Stimulated activated CD8-positive, alpha-beta memory T cell treated with anti-CD3 and anti-CD28 coated beads, Interleukin-4, amount 100 ng/mL, for 4 hours (primary cell): ENCODE measurements at regions not wholly inside any gene's neighbourhood (a gene's known extent, or its start where the extent isn't known, plus 50 kb on each side); places are given as distances from the start of the nearest gene placed in this dataset.
"Not testable (repeated sequence)": the region's sequence is repeated elsewhere in the genome, so short reads cannot be mapped to it uniquely, and the experiment has no call there.

Experiments
- DNase-seq, 2 donors: peaks; one replicate each; pipeline ENCODE4 v3.0.0-alpha.2; 2020; ENCODE audit warnings: low read depth in 2 of 2, low spot score in 1 of 2

GRCh38 chr5:68653471-68653870 is 437.9 kb downstream of the PIK3R1 start:
- DNase-seq, result no peak

GRCh38 chr5:68657055-68657961 is 436.5 kb upstream of the SLC30A5 start:
- DNase-seq, result no peak

DNA sequence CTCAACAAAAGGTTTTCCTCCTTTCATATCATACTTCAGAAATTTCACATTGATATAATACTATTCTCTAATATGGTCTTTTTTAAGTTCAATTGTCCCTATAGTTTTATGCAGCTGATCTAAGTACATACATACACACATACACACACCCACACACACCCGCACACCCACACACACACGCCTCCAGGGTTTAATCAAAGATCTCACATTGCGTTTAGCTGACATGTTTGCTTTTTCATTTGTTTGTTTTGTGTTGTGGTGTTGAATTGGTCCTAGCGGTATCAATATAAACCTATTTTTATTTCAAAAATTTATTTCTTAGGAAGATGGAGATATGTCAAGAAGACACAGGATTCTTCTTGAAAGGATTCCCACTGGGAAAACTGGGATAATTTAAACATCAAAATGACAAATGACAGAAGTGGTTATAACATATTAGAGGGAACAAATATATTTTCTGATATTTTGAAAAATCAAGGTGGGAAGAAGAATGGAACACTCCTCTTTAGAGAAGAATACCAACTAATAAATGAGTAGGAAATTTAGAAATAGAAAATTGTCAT is 434.9 kb upstream of the SLC30A5 start:
- DNase-seq, result no peak

GRCh38 chr5:68659881-68660280 is 433.9 kb upstream of the SLC30A5 start:
- DNase-seq, result no peak

- no peak for DNase-seq
Observed at GRCh38 chr5:68661237-68661636, 432.6 kb upstream of the SLC30A5 start.

DNA sequence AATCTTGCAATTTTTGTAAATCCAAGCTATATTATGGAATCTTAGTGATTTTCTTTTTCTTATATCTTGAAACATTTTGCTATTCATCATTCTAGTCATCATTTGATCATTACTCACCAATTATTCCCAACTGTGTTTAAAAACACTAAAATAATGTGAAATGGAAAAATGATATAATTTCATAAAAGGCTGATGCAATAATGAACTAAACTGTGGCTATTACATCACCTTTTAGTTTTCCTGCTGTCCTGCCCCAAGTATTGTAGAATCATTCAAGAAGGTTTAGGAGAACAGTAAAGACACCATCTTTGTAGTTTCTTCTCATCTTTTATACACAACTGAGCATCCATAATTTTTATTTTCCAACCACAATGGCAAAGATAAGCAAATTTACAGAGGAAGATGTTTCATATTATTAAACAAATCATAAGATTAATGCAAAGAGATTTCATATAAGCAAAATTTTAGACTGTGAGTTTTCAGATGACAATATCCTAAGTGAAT is 431.0 kb upstream of the SLC30A5 start:
- DNase-seq, result no peak

- no peak for DNase-seq
Observed at GRCh38 chr5:68669864-68670575, 423.8 kb upstream of the SLC30A5 start.

GRCh38 chr5:68673106-68673822 is 420.6 kb upstream of the SLC30A5 start:
- DNase-seq, result no peak

- no peak for DNase-seq
Observed at GRCh38 chr5:68673823-68674180, 420.0 kb upstream of the SLC30A5 start.

DNA sequence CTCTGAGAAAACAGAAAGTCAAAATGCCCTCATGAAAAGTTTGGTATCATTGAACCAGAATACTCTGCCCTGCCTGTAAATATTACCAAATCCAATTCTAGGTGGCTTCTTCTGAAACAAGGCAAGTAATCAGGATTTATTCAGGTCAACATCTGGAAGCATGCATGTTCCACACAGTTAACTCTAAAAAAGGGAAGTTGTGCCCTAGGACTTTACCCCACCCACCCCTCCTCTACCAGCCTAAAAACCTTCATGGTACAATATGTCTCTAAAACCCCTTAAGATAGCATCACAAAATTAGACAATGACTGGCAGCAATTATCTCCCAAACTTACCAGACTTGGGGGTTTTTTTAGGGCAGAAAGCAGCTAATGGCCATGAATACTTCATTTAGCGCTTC is 414.8 kb upstream of the SLC30A5 start:
- no peak for DNase-seq

DNA sequence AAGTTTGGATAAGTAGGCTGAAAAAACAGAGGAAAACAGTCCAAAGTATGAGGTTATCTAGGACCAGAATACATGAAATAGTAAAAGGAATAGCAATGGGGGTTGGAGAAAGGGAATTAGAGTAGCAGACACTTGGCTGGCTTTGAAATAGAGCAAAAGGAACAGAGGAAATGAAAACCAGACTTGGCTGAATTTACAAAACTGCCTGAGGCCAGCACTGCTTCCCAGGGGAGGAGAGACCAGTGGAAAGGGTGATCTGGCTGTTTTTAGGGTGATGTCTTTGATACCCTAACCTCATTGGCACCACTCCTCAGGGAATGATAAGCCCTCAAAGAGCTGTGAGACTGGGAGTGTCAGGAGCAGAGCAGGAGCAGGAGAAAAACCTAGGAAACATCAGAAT is 413.4 kb upstream of the SLC30A5 start:
- no peak for DNase-seq

DNA sequence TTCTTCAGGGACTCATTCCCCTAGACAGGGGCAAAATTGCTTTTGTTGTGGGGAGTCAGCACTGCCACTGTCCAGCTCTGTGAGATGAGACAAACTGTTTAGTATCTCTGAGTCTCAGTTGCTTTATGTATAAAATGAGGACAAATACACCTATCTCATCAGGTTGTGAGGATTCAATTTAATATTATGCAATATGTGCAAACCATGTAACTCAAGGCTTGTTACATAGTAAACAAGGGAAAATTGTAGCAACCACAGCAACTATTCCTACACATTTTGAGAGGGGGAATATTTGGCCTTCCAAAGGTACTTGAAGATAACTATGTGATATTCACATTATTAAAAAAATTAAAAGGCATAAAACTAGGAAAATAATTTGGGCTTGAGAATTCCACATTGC is 411.9 kb upstream of the SLC30A5 start:
- no peak for DNase-seq

DNA sequence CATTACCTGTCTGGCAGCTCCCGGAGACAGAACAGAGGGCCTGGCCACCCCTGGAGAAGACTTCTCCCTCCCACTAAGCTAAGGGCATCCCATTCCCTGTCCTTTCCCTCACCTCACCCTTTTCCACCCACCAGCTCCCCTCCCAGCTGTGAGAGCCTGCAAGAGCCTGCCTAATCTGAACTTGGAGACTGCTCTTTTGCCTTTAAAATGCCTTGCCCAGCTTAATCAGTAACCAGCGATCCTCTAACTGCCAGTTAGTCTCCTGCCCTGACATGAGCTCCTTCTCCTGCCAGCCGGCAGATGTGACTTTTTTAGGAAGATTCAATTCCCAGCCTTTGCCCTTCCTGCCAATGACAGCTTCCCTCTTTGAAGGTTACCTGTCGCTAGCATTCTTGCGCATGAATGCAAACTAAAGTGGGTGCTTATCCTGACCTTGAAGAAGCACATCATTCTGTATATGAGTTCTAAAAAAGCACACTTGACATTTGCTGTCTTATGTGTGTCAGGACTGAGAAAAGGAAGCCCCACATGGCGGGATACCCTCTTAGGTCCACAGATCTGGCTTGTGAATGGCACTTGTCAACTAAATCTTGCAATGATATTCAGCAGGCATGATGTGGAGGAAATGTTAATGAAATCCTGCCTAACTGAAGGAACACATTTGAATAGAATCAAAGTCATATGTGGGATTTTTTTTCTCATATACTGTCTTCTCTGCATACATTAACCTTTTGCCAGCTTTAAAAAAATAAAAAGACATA is 411.2 kb upstream of the SLC30A5 start:
- no peak for DNase-seq

DNA sequence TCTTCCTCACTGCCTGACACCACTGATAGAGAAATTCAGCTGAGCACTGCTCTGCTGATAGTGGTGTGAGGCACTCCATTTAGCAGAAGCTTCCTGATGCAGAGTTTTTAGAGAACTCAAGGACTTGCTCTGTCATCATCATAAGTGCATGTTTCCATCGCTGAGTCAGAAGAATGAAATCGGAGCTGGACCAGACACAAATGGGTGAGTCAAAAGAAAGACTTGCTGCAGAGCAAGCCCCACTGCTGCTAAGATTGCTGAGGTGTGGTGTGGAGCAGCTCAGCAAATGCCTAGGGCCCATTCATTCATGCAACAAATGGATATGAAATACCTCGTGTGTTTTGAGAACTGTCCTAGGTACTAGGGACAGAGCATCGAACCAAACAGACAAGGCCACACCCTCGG is 410.2 kb upstream of the SLC30A5 start:
- no peak for DNase-seq

GRCh38 chr5:68685863-68686262 is 408.0 kb upstream of the SLC30A5 start:
- no peak for DNase-seq

DNA sequence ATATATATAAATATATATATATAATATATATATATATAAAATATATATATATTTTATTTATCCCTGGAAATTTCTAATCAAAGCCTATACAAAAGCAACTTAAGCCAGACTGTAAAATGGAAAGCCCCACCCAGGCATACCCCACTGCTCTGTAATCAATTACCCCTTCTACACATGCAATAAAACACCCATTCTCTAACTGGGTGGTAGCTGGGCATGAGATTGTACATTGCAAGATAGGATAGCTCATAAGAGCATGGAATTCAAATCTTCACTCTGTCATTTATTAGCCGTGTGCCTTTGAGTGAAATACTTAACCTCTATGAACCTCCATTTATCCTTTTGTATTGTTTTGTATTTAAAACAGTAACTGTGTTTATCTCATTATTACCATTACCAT is 405.3 kb upstream of the SLC30A5 start:
- DNase-seq, result no peak

GRCh38 chr5:68689010-68689409 is 404.8 kb upstream of the SLC30A5 start:
- DNase-seq, result no peak

GRCh38 chr5:68691874-68692273 is 401.9 kb upstream of the SLC30A5 start:
- DNase-seq, result not testable (repeated sequence)

- no peak for DNase-seq
Observed at GRCh38 chr5:68698025-68698940, 395.5 kb upstream of the SLC30A5 start.

DNA sequence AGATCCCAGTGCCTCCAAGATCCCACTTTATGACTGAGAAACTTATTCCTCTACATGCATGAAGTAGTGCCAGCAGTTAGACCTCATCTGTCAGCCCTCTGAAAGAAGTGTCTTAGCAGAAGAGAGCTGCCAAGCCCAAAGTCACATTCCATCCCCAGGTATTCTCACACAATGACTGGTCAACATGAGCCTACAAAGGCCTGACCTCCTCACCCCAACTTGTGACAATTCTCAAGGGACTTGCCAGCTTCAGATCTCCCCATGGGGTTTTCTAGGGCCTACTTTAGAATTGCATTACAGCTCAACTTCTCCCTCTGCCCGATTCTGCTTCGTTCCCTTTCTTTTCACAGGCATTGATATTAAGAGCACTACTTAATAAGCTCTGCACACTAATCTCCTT is 393.8 kb upstream of the SLC30A5 start:
- DNase-seq, result no peak
